Immature natural killer cell (primary cell): ENCODE measurements at regions not wholly inside any gene's neighbourhood (a gene's known extent, or its start where the extent isn't known, plus 50 kb on each side); places are given as distances from the start of the nearest gene placed in this dataset.
"Not testable (repeated sequence)": the region's sequence is repeated elsewhere in the genome, so short reads cannot be mapped to it uniquely, and the experiment has no call there.

Experiments
- DNase-seq, 3 donors: peaks; one replicate each; pipeline ENCODE4 v3.0.0; 2022; ENCODE audit warnings: mixed read lengths in 1 of 3
- H3K27ac Mint-ChIP-seq, 6 donors: one replicate each; pipeline ENCODE4 v1.8.0; 2020; ENCODE audit warnings: mixed read lengths in 6 of 6, mild to moderate bottlenecking in 5 of 6, inconsistent platforms in 4 of 6, moderate library complexity in 3 of 6
- H3K27me3 Mint-ChIP-seq, 3 donors: one replicate each; pipeline ENCODE4 v1.8.0; 2020 to 2021; ENCODE audit warnings: low read depth in 3 of 3, mild to moderate bottlenecking in 3 of 3, mixed read lengths in 3 of 3, moderate library complexity in 3 of 3, inconsistent platforms in 1 of 3
- H3K36me3 Mint-ChIP-seq, 3 donors: one replicate each; pipeline ENCODE4 v1.8.0; 2020; ENCODE audit warnings: mixed read lengths in 3 of 3, inconsistent platforms in 2 of 3, mild to moderate bottlenecking in 2 of 3
- H3K4me1 Mint-ChIP-seq, 2 donors: one replicate each; pipeline ENCODE4 v1.8.0; 2020; ENCODE audit warnings: inconsistent platforms in 2 of 2, mild to moderate bottlenecking in 2 of 2, mixed read lengths in 2 of 2, moderate library complexity in 1 of 2
- H3K4me3 Mint-ChIP-seq, 5 donors: one replicate each; pipeline ENCODE4 v1.8.0; 2020; ENCODE audit warnings: mild to moderate bottlenecking in 5 of 5, mixed read lengths in 5 of 5, inconsistent platforms in 3 of 5, moderate library complexity in 3 of 5
- H3K9me3 Mint-ChIP-seq, 6 donors: one replicate each; pipeline ENCODE4 v1.8.0; 2020; ENCODE audit warnings: mild to moderate bottlenecking in 6 of 6, mixed read lengths in 6 of 6, inconsistent platforms in 4 of 6, moderate library complexity in 3 of 6

- no peak for DNase-seq
- H3K36me3 Mint-ChIP-seq, result no peaks in the 10 kb centered on the region
- H3K4me1 Mint-ChIP-seq, result no peaks in the 10 kb centered on the region
- peaks cover 0 to 3% (median 0%) of the 10 kb centered on the region in 3 donors for H3K27me3 Mint-ChIP-seq
- H3K9me3 Mint-ChIP-seq, result peaks cover 8 to 31% (median 12%) of the 10 kb centered on the region in 6 donors
- H3K4me3 Mint-ChIP-seq, result no peak overlapping the region
- no peak overlapping the region for H3K27ac Mint-ChIP-seq
Observed at GRCh38 chr5:84885485-84886258, 501.0 kb upstream of the EDIL3 start.

GRCh38 chr5:84881737-84882136 is 497.1 kb upstream of the EDIL3 start:
- Mint-ChIP-seq H3K27me3 (peaks cover 0 to 3% (median 0%) of the 10 kb centered on the region in 3 donors), H3K27ac (no peak overlapping the region), H3K9me3 (peaks cover 4 to 30% (median 14%) of the 10 kb centered on the region in 6 donors), H3K36me3 (no peaks in the 10 kb centered on the region), H3K4me1 (no peaks in the 10 kb centered on the region), H3K4me3 (no peak overlapping the region)
- no peak for DNase-seq

GRCh38 chr5:84874196-84874595 is 489.5 kb upstream of the EDIL3 start:
- no peak for DNase-seq
- H3K4me3 Mint-ChIP-seq, result no peak overlapping the region
- peaks cover 0 to 3% (median 0%) of the 10 kb centered on the region in 3 donors for H3K36me3 Mint-ChIP-seq
- peaks cover 0 to 2% (median 0%) of the 10 kb centered on the region in 3 donors for H3K27me3 Mint-ChIP-seq
- no peak overlapping the region for H3K27ac Mint-ChIP-seq
- peaks cover 8 to 37% (median 24%) of the 10 kb centered on the region in 6 donors for H3K9me3 Mint-ChIP-seq
- H3K4me1 Mint-ChIP-seq, result no peaks in the 10 kb centered on the region

GRCh38 chr5:84872768-84873167 is 488.1 kb upstream of the EDIL3 start:
- H3K36me3 Mint-ChIP-seq, result peaks cover 0 to 3% (median 0%) of the 10 kb centered on the region in 3 donors
- peaks cover 0 to 2% (median 0%) of the 10 kb centered on the region in 3 donors for H3K27me3 Mint-ChIP-seq

GRCh38 chr5:84870369-84870768 is 485.7 kb upstream of the EDIL3 start:
- Mint-ChIP-seq H3K4me1 (no peaks in the 10 kb centered on the region), H3K4me3 (no peak overlapping the region), H3K36me3 (no peaks in the 10 kb centered on the region), H3K27me3 (peaks cover 0 to 2% (median 1%) of the 10 kb centered on the region in 3 donors), H3K27ac (no peak overlapping the region), H3K9me3 (peaks cover 6 to 38% (median 20%) of the 10 kb centered on the region in 6 donors)
- DNase-seq, result no peak

More at GRCh38 chr5:84872768-84873167, 488.1 kb upstream of the EDIL3 start:
- Mint-ChIP-seq H3K27ac (no peak overlapping the region), H3K9me3 (peaks cover 11 to 41% (median 24%) of the 10 kb centered on the region in 6 donors), H3K4me3 (no peak overlapping the region), H3K4me1 (no peaks in the 10 kb centered on the region)
- DNase-seq, result no peak

- peaks cover 7 to 37% (median 16%) of the 10 kb centered on the region in 6 donors for H3K9me3 Mint-ChIP-seq
- DNase-seq, result no peak
- H3K27me3 Mint-ChIP-seq, result peaks cover 0 to 2% (median 0%) of the 10 kb centered on the region in 3 donors
- H3K4me1 Mint-ChIP-seq, result no peaks in the 10 kb centered on the region
- H3K27ac Mint-ChIP-seq, result no peak overlapping the region
- H3K4me3 Mint-ChIP-seq, result no peak overlapping the region
- no peaks in the 10 kb centered on the region for H3K36me3 Mint-ChIP-seq
Observed at GRCh38 chr5:84869675-84870074, 485.0 kb upstream of the EDIL3 start.

- not testable (repeated sequence) for H3K4me3 Mint-ChIP-seq
Observed at GRCh38 chr5:84863936-84864335, 479.3 kb upstream of the EDIL3 start.

GRCh38 chr5:84863020-84863419 is 478.3 kb upstream of the EDIL3 start:
- no peak overlapping the region for H3K4me3 Mint-ChIP-seq
- H3K4me1 Mint-ChIP-seq, result no peaks in the 10 kb centered on the region
- no peak for DNase-seq
- peaks cover 8 to 51% (median 20%) of the 10 kb centered on the region in 6 donors for H3K9me3 Mint-ChIP-seq
- H3K27ac Mint-ChIP-seq, result no peak overlapping the region
- peaks cover 0 to 2% (median 0%) of the 10 kb centered on the region in 3 donors for H3K27me3 Mint-ChIP-seq
- no peaks in the 10 kb centered on the region for H3K36me3 Mint-ChIP-seq

More at GRCh38 chr5:84863936-84864335, 479.3 kb upstream of the EDIL3 start:
- H3K4me1 Mint-ChIP-seq, DNase-seq, H3K36me3 Mint-ChIP-seq, H3K27ac Mint-ChIP-seq, H3K27me3 Mint-ChIP-seq: not testable (repeated sequence)
- H3K9me3 Mint-ChIP-seq, result peaks cover 8 to 53% (median 20%) of the 10 kb centered on the region in 6 donors

- no peak for DNase-seq
- H3K36me3 Mint-ChIP-seq, result no peaks in the 10 kb centered on the region
- peaks cover 0 to 2% (median 0%) of the 10 kb centered on the region in 3 donors for H3K27me3 Mint-ChIP-seq
- H3K4me1 Mint-ChIP-seq, result no peaks in the 10 kb centered on the region
- H3K27ac Mint-ChIP-seq, result no peak overlapping the region
- H3K4me3 Mint-ChIP-seq, result no peak overlapping the region
- H3K9me3 Mint-ChIP-seq, result peaks cover 8 to 42% (median 21%) of the 10 kb centered on the region in 6 donors
Observed at GRCh38 chr5:84862132-84862531, 477.5 kb upstream of the EDIL3 start.

- no peak overlapping the region for H3K27ac Mint-ChIP-seq
- H3K9me3 Mint-ChIP-seq, result peaks cover 8 to 34% (median 22%) of the 10 kb centered on the region in 6 donors
- no peak overlapping the region for H3K4me3 Mint-ChIP-seq
- H3K27me3 Mint-ChIP-seq, result no peaks in the 10 kb centered on the region
- no peaks in the 10 kb centered on the region for H3K36me3 Mint-ChIP-seq
- no peak for DNase-seq
- H3K4me1 Mint-ChIP-seq, result no peaks in the 10 kb centered on the region
Observed at GRCh38 chr5:84861306-84861705, 476.6 kb upstream of the EDIL3 start.

GRCh38 chr5:84859056-84859455 is 474.4 kb upstream of the EDIL3 start:
- no peak overlapping the region for H3K27ac Mint-ChIP-seq

GRCh38 chr5:84831701-84832100 is 447.0 kb upstream of the EDIL3 start:
- H3K27me3 Mint-ChIP-seq, result peaks cover 0 to 2% (median 0%) of the 10 kb centered on the region in 3 donors
- H3K36me3 Mint-ChIP-seq, result peaks cover 0 to 3% (median 0%) of the 10 kb centered on the region in 3 donors
- H3K4me3 Mint-ChIP-seq, result no peak overlapping the region
- DNase-seq, result no peak
- H3K9me3 Mint-ChIP-seq, result peaks cover 6 to 67% (median 24%) of the 10 kb centered on the region in 6 donors
- H3K4me1 Mint-ChIP-seq, result no peaks in the 10 kb centered on the region
- no peak overlapping the region for H3K27ac Mint-ChIP-seq

More at GRCh38 chr5:84859056-84859455, 474.4 kb upstream of the EDIL3 start:
- no peak for DNase-seq
- no peak overlapping the region for H3K4me3 Mint-ChIP-seq
- H3K9me3 Mint-ChIP-seq, result peaks cover 6 to 23% (median 19%) of the 10 kb centered on the region in 6 donors
- no peaks in the 10 kb centered on the region for H3K36me3 Mint-ChIP-seq
- H3K27me3 Mint-ChIP-seq, result no peaks in the 10 kb centered on the region
- H3K4me1 Mint-ChIP-seq, result no peaks in the 10 kb centered on the region

GRCh38 chr5:84830265-84830664 is 445.6 kb upstream of the EDIL3 start:
- H3K9me3 Mint-ChIP-seq, result peaks cover 6 to 71% (median 24%) of the 10 kb centered on the region in 6 donors
- H3K27ac Mint-ChIP-seq, result no peak overlapping the region
- H3K4me1 Mint-ChIP-seq, result no peaks in the 10 kb centered on the region
- no peak overlapping the region for H3K4me3 Mint-ChIP-seq
- peaks cover 0 to 3% (median 0%) of the 10 kb centered on the region in 3 donors for H3K36me3 Mint-ChIP-seq
- H3K27me3 Mint-ChIP-seq, result peaks cover 0 to 2% (median 0%) of the 10 kb centered on the region in 3 donors
- no peak for DNase-seq

- peaks cover 0 to 2% (median 0%) of the 10 kb centered on the region in 3 donors for H3K27me3 Mint-ChIP-seq
- H3K4me3 Mint-ChIP-seq, result no peak overlapping the region
- peaks cover 4 to 40% (median 19%) of the 10 kb centered on the region in 6 donors for H3K9me3 Mint-ChIP-seq
- H3K4me1 Mint-ChIP-seq, result no peaks in the 10 kb centered on the region
- no peak overlapping the region for H3K27ac Mint-ChIP-seq
- H3K36me3 Mint-ChIP-seq, result peaks cover 0 to 3% (median 0%) of the 10 kb centered on the region in 3 donors
- no peak for DNase-seq
Observed at GRCh38 chr5:84825606-84826005, 440.9 kb upstream of the EDIL3 start.
